Chondrocyte (in vitro differentiated cells): ENCODE measurements at regions not wholly inside any gene's neighbourhood (a gene's known extent, or its start where the extent isn't known, plus 50 kb on each side); places are given as distances from the start of the nearest gene placed in this dataset.

Source experiments
- DNase-seq: peaks from one replicate; pipeline ENCODE4 v3.0.0; 2021; ENCODE audit warnings: mixed read lengths, low spot score
- H3K27ac Mint-ChIP-seq: one replicate; pipeline ENCODE4 v1.8.0; 2021; ENCODE audit warnings: mild to moderate bottlenecking, moderate library complexity, mixed read lengths; ENCODE audit not compliant: unreplicated experiment
- H3K27me3 Mint-ChIP-seq: 2 replicates; pipeline ENCODE4 v1.8.0; 2021; ENCODE audit warnings: low read depth, mixed read lengths
- H3K36me3 Mint-ChIP-seq: 2 replicates; pipeline ENCODE4 v1.8.0; 2021; ENCODE audit warnings: low read depth, mixed read lengths
- H3K4me1 Mint-ChIP-seq: 2 replicates; pipeline ENCODE4 v1.8.0; 2021; ENCODE audit warnings: low read depth, mild to moderate bottlenecking, mixed read lengths
- H3K4me3 Mint-ChIP-seq: one replicate; pipeline ENCODE4 v1.8.0; 2021; ENCODE audit warnings: mild to moderate bottlenecking, moderate library complexity, mixed read lengths; ENCODE audit not compliant: unreplicated experiment
- H3K9me3 Mint-ChIP-seq: 2 replicates; pipeline ENCODE4 v1.8.0; 2021; ENCODE audit warnings: low read depth, mixed read lengths
- TF ChIP-seq, protein P1 (sequence below): fragments of 200-600 bp; sonication (generic); IDR thresholded peaks from 2 replicates; pipeline ENCODE4 v1.5.0; 2021; ENCODE audit warnings: antibody characterized with exemption, mild to moderate bottlenecking, moderate library complexity

DNA sequence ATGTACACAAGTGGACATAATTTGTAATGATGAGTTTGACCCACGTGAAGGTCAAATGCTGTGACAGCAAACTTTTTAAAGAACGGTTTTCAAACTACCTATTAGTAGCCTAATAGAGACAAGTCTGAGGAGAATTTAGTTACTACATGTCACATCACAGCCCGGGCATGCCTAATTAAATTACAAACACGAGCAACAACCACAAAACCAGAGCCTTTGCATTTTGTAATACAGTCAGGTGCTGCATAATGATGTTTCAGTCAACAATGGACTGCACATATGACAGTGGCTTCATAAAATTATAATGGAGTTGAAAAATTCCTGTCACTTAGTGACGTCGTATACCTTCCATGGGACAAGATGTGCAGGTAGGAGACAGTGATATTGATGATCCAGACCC, 274.5 kb downstream of the DACT1 start:
- no peak overlapping the region for H3K4me3 Mint-ChIP-seq

DNA sequence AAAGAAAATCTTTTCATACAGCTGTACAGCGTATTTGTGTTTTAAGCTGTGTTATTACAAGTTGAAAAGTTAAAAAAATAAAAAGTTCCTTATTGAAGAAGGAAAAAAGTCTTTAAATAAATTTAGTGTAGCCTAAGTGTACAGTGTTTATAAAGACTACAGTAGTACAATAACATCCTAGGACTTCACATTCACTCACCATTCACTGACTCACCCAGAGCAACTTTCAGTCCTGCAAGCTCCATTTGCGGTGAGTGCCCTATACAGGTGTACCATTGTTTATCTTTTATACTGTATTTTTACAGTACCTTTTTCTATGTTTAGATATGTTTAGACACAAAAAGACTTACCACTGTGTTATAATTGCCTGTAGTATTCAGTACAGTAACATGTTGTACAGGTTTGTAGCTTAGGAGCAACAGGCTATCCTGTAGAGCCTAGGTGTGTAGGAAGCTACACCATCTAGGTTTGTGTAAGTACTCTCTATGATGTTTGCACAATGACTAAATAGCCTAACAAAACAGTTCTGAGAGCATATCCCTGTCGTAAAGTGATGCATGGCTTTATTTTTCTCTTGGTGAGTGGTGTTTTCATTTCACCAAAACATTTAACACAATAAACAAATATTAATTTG, 275.2 kb downstream of the DACT1 start:
- no peak overlapping the region for H3K27ac Mint-ChIP-seq
- no peaks in the 10 kb centered on the region for H3K27me3 Mint-ChIP-seq
- H3K36me3 Mint-ChIP-seq = no peaks in the 10 kb centered on the region
- no peak overlapping the region for H3K4me3 Mint-ChIP-seq
- TF ChIP-seq, protein P1, sequence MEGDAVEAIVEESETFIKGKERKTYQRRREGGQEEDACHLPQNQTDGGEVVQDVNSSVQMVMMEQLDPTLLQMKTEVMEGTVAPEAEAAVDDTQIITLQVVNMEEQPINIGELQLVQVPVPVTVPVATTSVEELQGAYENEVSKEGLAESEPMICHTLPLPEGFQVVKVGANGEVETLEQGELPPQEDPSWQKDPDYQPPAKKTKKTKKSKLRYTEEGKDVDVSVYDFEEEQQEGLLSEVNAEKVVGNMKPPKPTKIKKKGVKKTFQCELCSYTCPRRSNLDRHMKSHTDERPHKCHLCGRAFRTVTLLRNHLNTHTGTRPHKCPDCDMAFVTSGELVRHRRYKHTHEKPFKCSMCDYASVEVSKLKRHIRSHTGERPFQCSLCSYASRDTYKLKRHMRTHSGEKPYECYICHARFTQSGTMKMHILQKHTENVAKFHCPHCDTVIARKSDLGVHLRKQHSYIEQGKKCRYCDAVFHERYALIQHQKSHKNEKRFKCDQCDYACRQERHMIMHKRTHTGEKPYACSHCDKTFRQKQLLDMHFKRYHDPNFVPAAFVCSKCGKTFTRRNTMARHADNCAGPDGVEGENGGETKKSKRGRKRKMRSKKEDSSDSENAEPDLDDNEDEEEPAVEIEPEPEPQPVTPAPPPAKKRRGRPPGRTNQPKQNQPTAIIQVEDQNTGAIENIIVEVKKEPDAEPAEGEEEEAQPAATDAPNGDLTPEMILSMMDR = no peak
- peaks cover 9% of the 10 kb centered on the region for H3K4me1 Mint-ChIP-seq
- no peak for DNase-seq
- no peaks in the 10 kb centered on the region for H3K9me3 Mint-ChIP-seq

More for the DNA sequence above, 274.5 kb downstream of the DACT1 start:
- no peak for DNase-seq
- Mint-ChIP-seq H3K4me1 (peaks cover 11% of the 10 kb centered on the region), H3K36me3 (no peaks in the 10 kb centered on the region), H3K27ac (no peak overlapping the region), H3K9me3 (no peaks in the 10 kb centered on the region), H3K27me3 (no peaks in the 10 kb centered on the region)
- TF ChIP-seq, protein P1 = no peak

DNA sequence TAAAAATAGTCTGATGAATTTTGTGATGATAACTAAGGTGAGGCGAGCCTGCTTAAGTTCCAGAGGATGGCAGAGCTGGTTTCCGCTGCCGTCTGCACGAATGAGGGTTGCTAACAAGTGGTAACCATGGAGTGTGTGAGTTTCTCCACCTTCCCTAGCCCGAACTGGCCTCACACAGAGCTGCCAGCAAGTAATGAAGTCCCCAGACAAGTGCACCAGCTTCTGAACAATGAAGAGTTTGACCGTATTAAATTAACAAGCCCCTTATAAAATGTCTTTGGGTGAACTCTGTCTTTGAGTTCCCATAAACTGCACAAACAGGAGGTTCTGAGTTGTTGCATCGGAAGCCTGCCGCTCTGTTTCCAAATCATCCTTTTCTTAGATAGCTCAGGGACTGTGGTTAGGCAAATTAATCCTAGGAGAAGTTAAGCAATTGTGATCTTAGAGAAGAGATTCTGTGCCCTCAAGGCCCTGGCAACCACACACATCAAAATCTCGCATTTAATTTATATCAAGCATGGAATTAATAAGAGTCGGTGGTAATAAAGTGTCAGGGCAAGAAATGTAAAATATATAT, 274.1 kb upstream of the DAAM1 start:
- Mint-ChIP-seq H3K27ac (no peak overlapping the region), H3K27me3 (no peaks in the 10 kb centered on the region), H3K36me3 (no peaks in the 10 kb centered on the region), H3K4me3 (no peak overlapping the region), H3K9me3 (no peaks in the 10 kb centered on the region), H3K4me1 (peaks cover 9% of the 10 kb centered on the region)
- no peak for DNase-seq
- TF ChIP-seq, protein P1 = no peak

DNA sequence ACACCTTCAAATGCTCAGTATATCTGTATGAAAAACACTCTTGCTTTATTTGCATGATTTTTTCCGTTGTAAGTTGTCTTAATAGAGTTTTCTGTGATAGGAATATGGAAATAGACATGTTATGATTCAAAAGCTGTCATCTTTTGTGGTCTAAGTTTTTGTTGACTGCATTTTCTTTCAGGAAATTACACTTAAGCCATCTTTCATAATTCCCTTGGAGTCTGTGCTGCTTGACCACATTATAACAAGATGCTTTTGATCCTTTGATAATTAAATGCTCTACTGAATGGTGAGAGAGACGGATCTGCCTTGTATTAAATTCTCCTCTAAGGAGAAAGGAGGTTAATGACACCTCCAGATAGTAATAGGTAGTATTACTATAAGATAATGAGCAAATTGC, 272.8 kb upstream of the DAAM1 start:
- Mint-ChIP-seq H3K4me3 (no peak overlapping the region), H3K36me3 (no peaks in the 10 kb centered on the region), H3K4me1 (peaks cover 11% of the 10 kb centered on the region), H3K9me3 (no peaks in the 10 kb centered on the region), H3K27me3 (no peaks in the 10 kb centered on the region), H3K27ac (no peak overlapping the region)
- DNase-seq = no peak
- TF ChIP-seq, protein P1 = no peak

DNA sequence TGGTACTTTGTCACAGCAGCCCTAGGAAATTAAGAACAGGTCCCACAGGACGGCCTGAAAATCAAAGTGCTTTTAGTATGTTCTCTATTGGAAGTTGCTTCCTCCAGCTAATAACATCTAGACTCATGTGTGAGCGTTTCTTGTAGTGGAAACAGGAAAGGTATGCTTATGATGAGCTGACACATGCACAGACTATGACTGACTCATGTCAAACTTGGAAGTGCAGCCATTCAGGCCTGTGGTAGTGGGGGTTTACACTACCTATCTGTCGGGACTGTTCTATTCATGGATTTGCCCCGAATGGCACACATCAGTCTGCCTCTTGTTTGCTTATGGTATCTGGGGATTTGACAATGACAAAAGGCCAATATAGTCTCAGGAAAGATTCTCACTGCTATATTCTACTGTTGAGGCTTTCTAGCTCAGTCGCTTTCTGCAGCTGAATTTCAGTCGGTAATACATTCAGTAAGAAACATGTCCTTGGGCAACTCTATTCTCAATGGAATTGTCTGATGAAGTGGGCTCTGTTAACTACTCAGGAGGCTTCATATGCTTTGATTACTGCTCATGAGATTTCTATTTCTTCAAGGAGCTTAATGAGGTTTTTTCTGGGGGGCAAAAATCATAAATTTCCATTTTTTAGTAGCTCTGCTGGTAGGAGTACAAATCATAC, 270.3 kb upstream of the DAAM1 start:
- DNase-seq = no peak
- Mint-ChIP-seq H3K27ac (no peak overlapping the region), H3K4me1 (peaks cover 22% of the 10 kb centered on the region), H3K36me3 (no peaks in the 10 kb centered on the region), H3K9me3 (peaks cover 2% of the 10 kb centered on the region), H3K4me3 (no peak overlapping the region), H3K27me3 (no peaks in the 10 kb centered on the region)
- TF ChIP-seq, protein P1 = no peak
